IgD-negative memory B cell (primary cell): ENCODE measurements at regions not wholly inside any gene's neighbourhood (a gene's known extent, or its start where the extent isn't known, plus 50 kb on each side); places are given as distances from the start of the nearest gene placed in this dataset.

Experiments
- H3K27ac Mint-ChIP-seq, 3 donors: one replicate each; pipeline ENCODE4 v1.8.0; 2020 to 2022; ENCODE audit warnings: mild to moderate bottlenecking in 3 of 3, mixed read lengths in 3 of 3, moderate library complexity in 1 of 3
- H3K27me3 Mint-ChIP-seq: one replicate; pipeline ENCODE4 v1.8.0; 2021; ENCODE audit warnings: mixed read lengths
- H3K36me3 Mint-ChIP-seq: one replicate; pipeline ENCODE4 v1.8.0; 2020; ENCODE audit warnings: mild to moderate bottlenecking, mixed read lengths
- H3K4me1 Mint-ChIP-seq, 3 donors: one replicate each; pipeline ENCODE4 v1.8.0; 2020 to 2022; ENCODE audit warnings: mixed read lengths in 3 of 3, mild to moderate bottlenecking in 1 of 3
- H3K4me3 Mint-ChIP-seq, 4 donors: one replicate each; pipeline ENCODE4 v1.8.0; 2020 to 2022; ENCODE audit warnings: mild to moderate bottlenecking in 4 of 4, mixed read lengths in 4 of 4, moderate library complexity in 3 of 4
- H3K9me3 Mint-ChIP-seq, 3 donors: one replicate each; pipeline ENCODE4 v1.8.0; 2020 to 2021; ENCODE audit warnings: mixed read lengths in 3 of 3, mild to moderate bottlenecking in 1 of 3

DNA sequence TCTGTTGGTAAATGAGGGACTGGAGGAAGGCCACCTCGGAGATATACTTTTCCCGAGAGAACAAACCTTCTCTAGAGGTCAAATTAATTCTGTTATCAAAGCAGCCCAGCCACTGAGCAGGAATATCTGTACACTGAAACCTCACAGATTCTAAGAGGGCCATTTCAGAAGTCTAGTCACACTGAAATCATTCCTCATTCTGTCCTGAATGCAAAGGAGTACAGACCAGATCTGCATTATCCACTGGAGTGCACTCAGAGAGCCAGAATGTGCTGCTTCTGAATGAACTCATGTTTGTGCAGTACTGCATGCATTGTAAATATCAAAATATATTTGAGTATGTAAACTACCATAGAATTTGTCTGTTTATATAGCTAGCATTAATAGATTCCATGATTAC is 278.3 kb upstream of the FSTL5 start:
- Mint-ChIP-seq H3K27me3 (no peaks in the 10 kb centered on the region), H3K36me3 (no peaks in the 10 kb centered on the region), H3K9me3 (no peaks in the 10 kb centered on the region), H3K27ac (no peak overlapping the region), H3K4me3 (no peak overlapping the region), H3K4me1 (no peaks in the 10 kb centered on the region)

DNA sequence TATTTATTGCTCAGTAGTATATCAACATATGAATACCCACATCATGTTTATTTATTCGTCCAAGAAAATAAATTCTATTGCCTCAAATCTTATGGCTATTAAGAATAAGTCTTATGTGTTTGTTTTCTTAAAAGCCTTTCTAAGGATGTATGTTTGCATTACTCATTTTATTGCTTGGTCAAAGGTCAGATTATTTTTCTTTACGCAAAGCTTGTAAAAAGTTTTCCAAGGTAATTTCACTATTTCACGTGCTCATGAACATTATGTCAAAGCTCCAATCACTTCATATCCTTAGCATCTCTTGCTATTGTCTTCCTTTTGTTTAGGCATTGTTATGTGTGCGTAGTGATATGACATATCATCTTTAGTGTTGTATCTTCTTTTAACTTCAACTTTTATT is 258.5 kb upstream of the FSTL5 start:
- no peaks in the 10 kb centered on the region for H3K4me1 Mint-ChIP-seq
- H3K4me3 Mint-ChIP-seq: no peak overlapping the region
- H3K9me3 Mint-ChIP-seq: peaks cover 0 to 3% (median 0%) of the 10 kb centered on the region in 3 donors

DNA sequence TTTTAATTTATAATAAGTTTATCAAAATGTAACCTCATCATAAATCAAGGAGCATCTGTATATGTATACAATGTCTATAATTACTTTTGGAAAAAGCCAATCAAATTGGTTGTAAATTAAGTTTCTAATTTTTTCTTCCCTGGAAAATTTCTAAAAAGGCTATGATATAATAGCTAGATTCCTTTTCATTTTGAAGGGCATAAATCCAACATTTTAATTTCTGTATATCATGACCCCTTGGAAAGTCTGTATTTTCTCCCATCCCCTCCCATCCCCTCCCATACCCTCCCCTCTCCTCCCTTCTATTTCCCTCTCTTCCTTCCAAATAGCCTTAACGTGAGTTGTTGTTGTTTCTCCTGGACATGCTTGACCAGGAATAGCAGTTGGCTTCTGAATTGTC is 247.1 kb upstream of the FSTL5 start:
- no peak overlapping the region for H3K4me3 Mint-ChIP-seq
- no peaks in the 10 kb centered on the region for H3K27me3 Mint-ChIP-seq
- no peaks in the 10 kb centered on the region for H3K36me3 Mint-ChIP-seq
- H3K4me1 Mint-ChIP-seq: no peaks in the 10 kb centered on the region
- H3K27ac Mint-ChIP-seq: no peak overlapping the region
- peaks cover 0 to 5% (median 0%) of the 10 kb centered on the region in 3 donors for H3K9me3 Mint-ChIP-seq

More for the DNA sequence above, 258.5 kb upstream of the FSTL5 start:
- Mint-ChIP-seq H3K27ac (no peak overlapping the region), H3K27me3 (no peaks in the 10 kb centered on the region), H3K36me3 (no peaks in the 10 kb centered on the region)

DNA sequence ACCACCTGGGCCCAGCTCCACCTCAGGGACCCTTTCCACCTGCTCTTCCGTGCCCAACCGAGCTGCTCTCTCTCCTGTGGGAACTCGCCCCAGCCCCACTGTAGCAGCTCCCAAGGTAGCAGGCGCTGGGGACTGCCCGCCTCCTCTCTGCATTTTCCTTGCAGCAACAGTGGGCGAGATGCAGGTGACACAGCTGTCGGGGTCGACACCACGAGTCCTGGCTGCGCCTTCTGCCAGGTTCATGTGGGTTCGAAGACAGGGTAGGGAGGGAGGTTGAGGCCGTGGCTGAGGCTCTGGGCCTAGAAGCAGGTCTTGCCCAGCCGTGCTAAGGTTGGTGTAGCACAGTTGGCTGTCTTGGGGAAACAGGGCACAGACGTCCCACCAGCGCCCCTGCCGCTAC is 245.2 kb upstream of the FSTL5 start:
- Mint-ChIP-seq H3K27me3 (no peaks in the 10 kb centered on the region), H3K36me3 (no peaks in the 10 kb centered on the region), H3K27ac (no peak overlapping the region), H3K4me3 (no peak overlapping the region), H3K4me1 (no peaks in the 10 kb centered on the region), H3K9me3 (peaks cover 0 to 5% (median 0%) of the 10 kb centered on the region in 3 donors)

DNA sequence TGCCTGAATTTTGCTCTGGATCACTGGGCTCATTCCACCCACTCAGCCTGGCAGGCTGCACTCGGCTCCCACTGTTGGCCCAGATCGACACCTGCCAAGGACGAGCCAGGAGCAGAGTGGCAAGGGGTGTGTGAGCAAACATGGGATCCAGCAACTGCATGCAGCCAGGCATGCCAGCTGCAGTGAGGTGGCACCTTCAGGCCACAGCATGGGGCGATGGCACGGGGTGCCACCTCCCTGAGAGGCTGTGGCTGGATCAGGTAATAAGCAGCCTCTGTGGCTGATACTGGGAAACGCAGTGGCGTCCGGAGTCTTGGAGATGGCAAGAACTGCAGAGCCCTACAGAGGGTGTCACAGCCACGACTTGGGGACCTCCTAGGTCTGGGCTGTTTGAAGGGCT is 244.5 kb upstream of the FSTL5 start:
- H3K4me1 Mint-ChIP-seq: no peaks in the 10 kb centered on the region
- no peaks in the 10 kb centered on the region for H3K27me3 Mint-ChIP-seq
- H3K4me3 Mint-ChIP-seq: no peak overlapping the region
- no peaks in the 10 kb centered on the region for H3K36me3 Mint-ChIP-seq
- H3K9me3 Mint-ChIP-seq: peaks cover 0 to 5% (median 0%) of the 10 kb centered on the region in 3 donors
- H3K27ac Mint-ChIP-seq: no peak overlapping the region

DNA sequence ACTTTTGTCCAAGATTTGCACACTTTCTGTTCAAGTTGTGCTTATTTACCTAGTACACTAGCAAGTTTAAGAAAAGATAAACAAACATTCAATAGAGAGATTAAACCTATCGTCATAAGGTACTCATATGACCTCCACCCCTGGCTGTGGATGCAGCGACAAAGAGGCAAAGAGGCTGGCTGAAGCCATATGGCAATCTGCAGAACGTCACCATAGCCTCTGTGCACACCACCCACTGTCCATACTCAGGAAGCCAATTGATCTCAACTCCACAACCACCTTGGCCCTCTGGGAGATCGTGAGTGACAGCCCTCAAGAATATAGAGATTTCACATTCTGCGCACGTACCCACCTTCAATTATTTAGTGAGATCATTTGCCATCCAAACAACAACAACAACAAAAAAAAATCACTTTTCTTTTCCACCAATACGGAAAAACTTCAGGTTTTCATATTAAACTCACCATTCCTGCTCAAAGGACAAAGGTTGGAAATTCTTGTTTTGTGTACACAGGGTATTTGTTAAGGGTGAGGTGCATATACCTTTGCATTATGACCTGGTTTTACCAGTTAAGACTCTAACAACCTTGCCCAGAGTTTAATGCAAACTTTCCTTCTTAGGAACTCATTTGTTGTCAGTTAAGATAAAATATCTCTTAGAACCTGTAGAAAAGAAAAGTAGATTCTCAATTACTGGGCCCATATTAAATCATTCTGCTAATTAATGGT is 243.0 kb upstream of the FSTL5 start:
- Mint-ChIP-seq H3K27ac (no peak overlapping the region), H3K9me3 (peaks cover 0 to 2% (median 0%) of the 10 kb centered on the region in 3 donors), H3K36me3 (no peaks in the 10 kb centered on the region), H3K4me1 (no peaks in the 10 kb centered on the region), H3K4me3 (no peak overlapping the region), H3K27me3 (no peaks in the 10 kb centered on the region)

DNA sequence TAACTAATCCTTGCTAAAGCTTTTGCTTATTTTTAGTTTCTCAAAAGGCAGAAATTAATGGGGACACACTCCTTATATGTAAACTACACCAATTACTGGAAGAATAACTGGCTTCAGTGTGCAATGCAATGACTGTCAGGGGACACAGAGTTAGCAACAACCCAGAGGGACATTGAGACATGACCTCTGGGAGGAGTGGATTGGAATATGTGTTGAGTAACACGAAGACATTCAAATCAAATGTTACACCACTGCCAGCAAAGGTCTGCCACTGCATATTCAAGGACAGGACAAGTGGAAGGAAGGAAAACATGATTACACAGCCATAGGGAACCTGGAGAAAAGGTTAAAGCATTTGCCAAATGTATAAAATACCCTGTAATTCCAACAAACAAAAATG is 240.1 kb upstream of the FSTL5 start:
- no peaks in the 10 kb centered on the region for H3K4me1 Mint-ChIP-seq
- H3K27me3 Mint-ChIP-seq: no peaks in the 10 kb centered on the region
- H3K9me3 Mint-ChIP-seq: no peaks in the 10 kb centered on the region
- H3K27ac Mint-ChIP-seq: no peak overlapping the region
- H3K4me3 Mint-ChIP-seq: no peak overlapping the region
- no peaks in the 10 kb centered on the region for H3K36me3 Mint-ChIP-seq

DNA sequence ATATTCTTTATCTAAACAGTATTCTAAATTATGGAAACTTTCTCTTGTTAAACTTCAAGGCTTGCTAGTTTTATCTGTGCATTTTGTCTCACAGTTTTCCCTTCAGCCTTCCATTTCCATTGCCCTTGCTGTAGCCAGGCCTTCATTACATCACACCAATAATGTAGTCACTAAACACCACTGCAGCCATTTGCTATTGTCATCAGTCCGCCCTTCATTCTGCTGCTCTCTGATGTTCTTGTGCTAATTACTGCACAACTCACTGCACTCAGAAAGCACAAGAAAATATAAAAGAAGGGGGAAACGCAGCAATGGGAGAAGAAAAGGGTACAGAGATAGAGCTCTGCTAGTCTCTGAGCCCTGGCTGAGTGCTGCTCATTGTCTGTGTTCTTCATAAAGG is 239.6 kb upstream of the FSTL5 start:
- Mint-ChIP-seq H3K36me3 (no peaks in the 10 kb centered on the region), H3K4me1 (no peaks in the 10 kb centered on the region), H3K9me3 (no peaks in the 10 kb centered on the region), H3K27ac (no peak overlapping the region), H3K27me3 (no peaks in the 10 kb centered on the region), H3K4me3 (no peak overlapping the region)

DNA sequence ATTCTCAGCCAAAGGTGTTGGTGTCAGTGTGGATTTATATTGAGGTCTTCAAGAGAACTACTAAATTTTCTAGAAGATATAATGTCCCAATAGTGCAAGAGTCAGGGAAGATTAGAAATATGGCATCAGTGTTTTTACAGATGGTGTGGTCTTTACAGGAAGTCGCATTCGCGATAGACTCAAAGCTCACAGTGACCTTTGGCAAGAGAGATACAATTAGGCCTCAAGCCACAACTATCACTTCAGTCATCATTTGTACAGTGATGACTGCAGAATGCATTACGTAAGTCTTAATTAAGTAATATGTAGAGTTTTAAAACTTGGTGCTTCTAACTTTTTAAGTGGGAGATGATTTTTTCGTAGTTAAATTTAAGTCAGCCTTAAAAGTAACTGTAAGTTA is 237.2 kb upstream of the FSTL5 start:
- H3K27me3 Mint-ChIP-seq: no peaks in the 10 kb centered on the region
- H3K27ac Mint-ChIP-seq: no peak overlapping the region
- H3K4me3 Mint-ChIP-seq: no peak overlapping the region
- H3K4me1 Mint-ChIP-seq: no peaks in the 10 kb centered on the region
- no peaks in the 10 kb centered on the region for H3K36me3 Mint-ChIP-seq
- H3K9me3 Mint-ChIP-seq: no peaks in the 10 kb centered on the region

DNA sequence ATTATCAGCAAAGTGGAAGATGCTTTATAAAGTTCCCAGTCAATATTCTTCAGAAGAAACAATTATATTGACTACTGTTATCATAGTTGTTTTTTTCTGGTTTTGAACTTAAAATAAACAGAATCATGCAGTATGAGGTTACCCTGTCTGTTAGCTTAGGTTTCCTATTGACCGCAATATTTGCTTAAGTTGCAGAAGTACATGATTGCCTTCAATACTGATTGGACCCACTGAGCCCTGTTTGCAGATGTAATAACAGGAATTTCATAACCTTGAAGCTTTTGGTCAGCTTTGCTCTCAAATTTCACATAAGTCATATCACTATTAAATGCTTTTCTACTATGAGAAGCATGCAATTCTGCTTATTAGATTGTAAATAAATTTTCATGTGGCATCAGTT is 229.1 kb upstream of the FSTL5 start:
- no peaks in the 10 kb centered on the region for H3K36me3 Mint-ChIP-seq
- no peak overlapping the region for H3K27ac Mint-ChIP-seq
- H3K27me3 Mint-ChIP-seq: no peaks in the 10 kb centered on the region
- peaks cover 0 to 3% (median 0%) of the 10 kb centered on the region in 3 donors for H3K9me3 Mint-ChIP-seq
- no peak overlapping the region for H3K4me3 Mint-ChIP-seq
- no peaks in the 10 kb centered on the region for H3K4me1 Mint-ChIP-seq

DNA sequence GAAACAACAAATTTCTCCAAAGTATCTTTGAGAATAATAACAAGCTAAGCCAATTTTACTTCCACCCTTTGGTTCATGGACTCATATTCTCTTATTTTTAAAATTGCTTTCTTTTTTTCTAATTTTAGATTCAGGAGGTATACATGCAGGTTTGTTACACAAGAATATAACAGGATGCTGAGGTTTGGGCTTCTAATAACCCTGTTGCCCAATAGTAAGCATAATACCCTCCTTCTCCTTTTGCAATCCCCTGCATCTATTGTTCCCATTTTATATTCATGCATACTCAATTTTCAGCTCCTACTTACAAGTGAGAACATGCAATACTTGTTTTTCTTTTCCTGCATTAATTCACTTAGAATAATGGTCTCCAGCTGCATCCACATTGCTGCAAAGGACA is 202.3 kb upstream of the FSTL5 start:
- Mint-ChIP-seq H3K36me3 (no peaks in the 10 kb centered on the region), H3K27me3 (no peaks in the 10 kb centered on the region), H3K4me1 (no peaks in the 10 kb centered on the region), H3K9me3 (no peaks in the 10 kb centered on the region), H3K4me3 (no peak overlapping the region), H3K27ac (no peak overlapping the region)

DNA sequence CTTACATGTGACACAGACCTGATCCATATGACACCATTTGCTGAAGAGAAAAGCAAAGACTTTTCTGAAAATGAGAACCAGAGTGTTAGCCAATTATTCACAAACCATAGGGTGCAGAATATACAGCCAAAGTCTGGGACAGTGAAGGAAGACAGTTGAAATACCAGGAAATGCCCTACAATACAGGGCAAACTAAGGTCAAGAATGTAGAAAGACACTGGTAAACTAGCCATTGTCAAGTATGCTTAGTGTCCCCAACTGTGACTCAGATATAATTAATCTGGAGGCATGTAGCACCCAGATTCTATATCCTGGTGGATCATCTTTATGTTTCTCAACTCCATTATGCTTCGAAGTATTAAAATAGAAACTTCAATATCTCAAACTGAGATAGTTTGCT is 200.9 kb upstream of the FSTL5 start:
- no peaks in the 10 kb centered on the region for H3K4me1 Mint-ChIP-seq
- no peaks in the 10 kb centered on the region for H3K27me3 Mint-ChIP-seq
- H3K9me3 Mint-ChIP-seq: peaks cover 0 to 3% (median 1%) of the 10 kb centered on the region in 3 donors
- H3K36me3 Mint-ChIP-seq: no peaks in the 10 kb centered on the region
- H3K4me3 Mint-ChIP-seq: no peak overlapping the region
- H3K27ac Mint-ChIP-seq: no peak overlapping the region

DNA sequence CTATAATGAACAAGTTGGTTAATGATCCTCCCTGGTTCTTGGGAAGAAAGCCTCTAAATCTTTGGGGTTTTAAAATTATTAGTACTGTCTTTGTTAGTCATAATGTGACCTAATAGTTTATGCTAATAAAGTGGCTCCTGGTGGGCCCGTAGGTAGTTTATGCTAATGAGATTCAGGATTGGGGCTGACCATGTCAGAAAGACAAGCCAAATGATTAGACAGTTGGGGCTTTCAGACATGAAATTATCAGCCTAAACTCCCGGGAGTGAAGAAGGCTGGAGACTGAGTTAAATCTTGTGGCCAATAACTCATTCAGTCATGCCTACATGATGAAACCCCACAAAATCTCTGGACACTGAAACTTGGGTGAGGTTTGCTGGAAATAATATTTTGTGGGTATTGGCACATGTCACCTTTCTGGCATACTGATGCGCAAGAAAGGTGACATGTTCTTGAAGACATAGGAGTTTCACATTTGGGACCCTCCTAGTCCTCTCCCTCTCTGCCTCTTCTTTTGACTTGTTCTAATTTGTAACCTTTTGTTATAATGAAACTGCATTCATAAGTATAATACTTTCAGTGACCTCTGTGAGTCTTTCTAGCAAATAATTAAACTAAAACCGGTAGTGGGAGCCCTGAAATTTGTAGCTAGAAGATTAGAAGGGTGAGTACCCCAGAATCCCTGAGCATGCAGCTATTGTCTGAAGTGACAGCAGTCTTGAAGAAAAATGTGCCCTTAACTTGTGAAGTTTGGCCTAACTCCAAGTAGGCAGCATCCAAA is 196.8 kb upstream of the FSTL5 start:
- H3K4me3 Mint-ChIP-seq: no peak overlapping the region
- no peaks in the 10 kb centered on the region for H3K36me3 Mint-ChIP-seq
- H3K27ac Mint-ChIP-seq: no peak overlapping the region
- peaks cover 0 to 5% (median 1%) of the 10 kb centered on the region in 3 donors for H3K9me3 Mint-ChIP-seq
- H3K4me1 Mint-ChIP-seq: no peaks in the 10 kb centered on the region
- H3K27me3 Mint-ChIP-seq: no peaks in the 10 kb centered on the region

DNA sequence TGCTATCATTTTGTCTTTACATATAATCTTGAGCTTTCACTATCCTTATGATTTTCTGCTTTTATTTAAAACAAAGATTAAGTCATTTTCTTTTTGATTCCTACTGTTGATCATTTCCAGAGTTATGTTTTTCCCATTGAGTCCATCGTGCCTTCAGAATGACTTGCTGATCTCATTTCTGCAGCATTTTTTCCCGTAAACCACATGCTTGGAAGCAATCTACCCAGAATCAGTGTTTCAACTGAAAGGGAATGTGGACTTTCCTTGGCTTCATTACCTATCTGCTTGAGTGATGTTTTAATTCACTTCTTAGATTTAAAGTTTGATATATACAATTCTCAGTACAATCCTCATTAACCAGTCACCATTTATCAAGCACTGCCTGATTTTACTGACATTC is 192.4 kb upstream of the FSTL5 start:
- H3K36me3 Mint-ChIP-seq: no peaks in the 10 kb centered on the region
- no peaks in the 10 kb centered on the region for H3K4me1 Mint-ChIP-seq
- H3K4me3 Mint-ChIP-seq: no peak overlapping the region
- peaks cover 0 to 5% (median 1%) of the 10 kb centered on the region in 3 donors for H3K9me3 Mint-ChIP-seq
- H3K27ac Mint-ChIP-seq: no peak overlapping the region
- no peaks in the 10 kb centered on the region for H3K27me3 Mint-ChIP-seq

DNA sequence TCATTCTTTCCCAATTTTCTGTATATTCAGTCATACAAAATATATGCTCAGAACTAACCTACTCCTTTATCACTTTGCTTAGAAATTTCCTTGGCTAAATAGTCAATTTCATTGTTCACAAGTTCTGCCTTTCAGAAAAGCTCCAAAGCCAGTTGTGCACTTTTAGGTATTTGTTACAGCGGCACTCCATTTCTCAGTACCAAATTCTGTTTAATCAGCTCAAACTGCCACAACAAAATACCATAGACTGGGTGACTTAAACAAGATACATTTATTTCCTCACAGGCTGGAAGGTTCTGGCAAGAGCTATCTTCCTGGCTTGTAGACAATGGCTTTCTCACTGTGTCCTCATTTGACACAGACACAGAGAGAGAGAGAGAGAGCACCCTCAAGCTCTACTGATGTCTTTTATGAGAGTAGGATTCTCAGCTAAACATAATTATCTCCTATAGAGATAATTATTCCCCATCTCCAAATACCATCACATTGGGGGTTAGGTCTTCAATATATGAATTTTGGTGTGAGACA is 188.8 kb upstream of the FSTL5 start:
- Mint-ChIP-seq H3K27ac (no peak overlapping the region), H3K36me3 (no peaks in the 10 kb centered on the region), H3K9me3 (peaks cover 0 to 2% (median 0%) of the 10 kb centered on the region in 3 donors), H3K4me1 (no peaks in the 10 kb centered on the region), H3K4me3 (no peak overlapping the region), H3K27me3 (no peaks in the 10 kb centered on the region)

DNA sequence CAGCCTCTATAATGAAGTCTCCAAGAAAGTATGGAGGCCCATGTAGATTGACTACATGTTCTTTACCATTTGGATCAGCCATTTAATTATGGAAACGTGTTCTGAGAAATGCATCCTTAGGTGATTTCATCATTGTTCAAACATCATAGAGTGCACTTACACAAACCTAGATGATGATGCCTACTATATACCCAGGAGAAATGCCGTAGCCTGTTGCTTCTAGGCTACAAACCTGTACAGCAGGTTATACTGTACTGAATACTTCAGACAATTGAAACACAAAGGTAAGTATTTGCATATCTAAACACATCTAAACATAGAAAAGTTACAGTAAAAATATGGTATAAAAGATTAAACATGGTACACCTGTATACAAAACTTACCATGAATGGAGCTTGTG is 186.5 kb upstream of the FSTL5 start:
- H3K4me1 Mint-ChIP-seq: no peaks in the 10 kb centered on the region
- no peaks in the 10 kb centered on the region for H3K27me3 Mint-ChIP-seq
- H3K9me3 Mint-ChIP-seq: peaks cover 0 to 2% (median 0%) of the 10 kb centered on the region in 3 donors
- H3K36me3 Mint-ChIP-seq: peaks cover 1% of the 10 kb centered on the region
- no peak overlapping the region for H3K4me3 Mint-ChIP-seq
- H3K27ac Mint-ChIP-seq: no peak overlapping the region
